ENCODE measurements at regions not wholly inside any gene's neighbourhood (a gene's known extent, or its start where the extent isn't known, plus 50 kb on each side); places are given as distances from the start of the nearest gene placed in this dataset.

- TF ChIP-seq CTCF (IDR thresholded peaks at IDR 0.05) (no peak), EZH2 (IDR thresholded peaks at IDR 0.05) (no peak)
Observed at GRCh38 chr1:232404227-232404626, 225.7 kb downstream of the SIPA1L2 start.
